OCI-LY7 (cell line): ENCODE measurements at regions not wholly inside any gene's neighbourhood (a gene's known extent, or its start where the extent isn't known, plus 50 kb on each side); places are given as distances from the start of the nearest gene placed in this dataset.
A peak's percentile ranks its signal among the peaks of the same experiment; 100 is the strongest.

Experiments
- BruUV-seq: library from RNA; stranded (reverse); fragments of 400-500 nt; replicated peaks from 2 replicates; lab custom pipeline; 2021; lab: Mats Ljungman, UMichigan
- CTCF ChIA-PET: fragments of 300-600 bp; sonication (Branson Sonifier 250); formaldehyde crosslinking; loops from one replicate; lab custom pipeline; 2022; ENCODE audit warnings: antibody characterized with exemption; ENCODE audit not compliant: unreplicated experiment; lab: Charles Lee
- POLR2A ChIA-PET: fragments of 300-600 bp; sonication (Branson Sonifier 250); formaldehyde crosslinking; loops from one replicate; lab custom pipeline; 2022; ENCODE audit warnings: antibody characterized with exemption; lab: Charles Lee
- DNase-seq: peaks from one replicate; pipeline ENCODE4 v3.0.0-alpha.2; 2015; ENCODE audit warnings: low spot score
- H2AFZ ChIP-seq: fragments of 200-600 bp; sonication (generic), shearing (Covaris generic); 2 replicates; pipeline ENCODE4 v1.6.1; 2014; ENCODE audit warnings: mild to moderate bottlenecking, antibody characterized with exemption, low read length, moderate library complexity
- H3K27ac ChIP-seq: fragments of 200-600 bp; sonication (generic); 2 replicates; pipeline ENCODE4 v1.5.1; 2014; ENCODE audit warnings: mixed run types, low read depth, mild to moderate bottlenecking, moderate library complexity, low read length, inconsistent platforms; ENCODE audit not compliant: poor library complexity, severe bottlenecking
- H3K36me3 ChIP-seq: fragments of 200-600 bp; sonication (generic); 2 replicates; pipeline ENCODE4 v1.6.1; 2014; ENCODE audit warnings: mild to moderate bottlenecking, antibody characterized with exemption, low read length, moderate library complexity, mixed read lengths; ENCODE audit not compliant: insufficient read depth
- H3K4me1 ChIP-seq: fragments of 200-600 bp; sonication (generic); 2 replicates; pipeline ENCODE4 v1.5.1; 2014; ENCODE audit warnings: mild to moderate bottlenecking, low read length; ENCODE audit not compliant: insufficient read depth, poor library complexity, severe bottlenecking
- H3K4me2 ChIP-seq: fragments of 200-600 bp; sonication (generic); 2 replicates; pipeline ENCODE4 v1.6.1; 2014; ENCODE audit warnings: mild to moderate bottlenecking, low read length
- H3K4me3 ChIP-seq: fragments of 200-600 bp; sonication (generic); 2 replicates; pipeline ENCODE4 v1.5.1; 2014; ENCODE audit warnings: mild to moderate bottlenecking, low read depth, low read length; ENCODE audit not compliant: poor library complexity, severe bottlenecking
- H3K79me2 ChIP-seq: fragments of 200-600 bp; sonication (generic); 2 replicates; pipeline ENCODE4 v1.6.1; 2016; ENCODE audit warnings: low read depth, mild to moderate bottlenecking, low read length, moderate library complexity, mixed read lengths; ENCODE audit not compliant: insufficient read depth
- H3K9me2 ChIP-seq: fragments of 200-600 bp; sonication (generic); 2 replicates; pipeline ENCODE4 v1.6.1; 2016; ENCODE audit warnings: mild to moderate bottlenecking, low read length, mixed read lengths; ENCODE audit not compliant: insufficient read depth
- H3K9me3 ChIP-seq: fragments of 200-600 bp; sonication (generic); 2 replicates; pipeline ENCODE4 v1.6.1; 2014; ENCODE audit warnings: mild to moderate bottlenecking, mixed run types, low read length, mixed read lengths
- H4K20me1 ChIP-seq: fragments of 200-600 bp; sonication (generic); 2 replicates; pipeline ENCODE4 v1.6.1; 2014; ENCODE audit warnings: mild to moderate bottlenecking, antibody characterized with exemption, low read length, moderate library complexity, mixed read lengths; ENCODE audit not compliant: insufficient read depth
- EZH2phosphoT487 ChIP-seq: fragments of 200-600 bp; sonication (generic); IDR thresholded peaks from 2 replicates; pipeline ENCODE4 v1.6.1; 2018; ENCODE audit warnings: low read depth, borderline replicate concordance, mild to moderate bottlenecking, mixed run types, antibody characterized with exemption, low read length, moderate library complexity, mixed read lengths
- intact Hi-C: fragments of 100-400 bp; cut with micrococcal nuclease; formaldehyde crosslinking; loops from one replicate; pipeline ENCODE4 v1.10.0; 2022; ENCODE audit not compliant: unreplicated experiment
- TF ChIP-seq, protein P1 (sequence below): fragments of 200-600 bp; sonication (generic); conservative IDR thresholded peaks from 2 replicates; pipeline ENCODE4 v1.5.1; 2014; ENCODE audit warnings: mild to moderate bottlenecking, antibody characterized with exemption, low read length, moderate library complexity, mixed read lengths

DNA sequence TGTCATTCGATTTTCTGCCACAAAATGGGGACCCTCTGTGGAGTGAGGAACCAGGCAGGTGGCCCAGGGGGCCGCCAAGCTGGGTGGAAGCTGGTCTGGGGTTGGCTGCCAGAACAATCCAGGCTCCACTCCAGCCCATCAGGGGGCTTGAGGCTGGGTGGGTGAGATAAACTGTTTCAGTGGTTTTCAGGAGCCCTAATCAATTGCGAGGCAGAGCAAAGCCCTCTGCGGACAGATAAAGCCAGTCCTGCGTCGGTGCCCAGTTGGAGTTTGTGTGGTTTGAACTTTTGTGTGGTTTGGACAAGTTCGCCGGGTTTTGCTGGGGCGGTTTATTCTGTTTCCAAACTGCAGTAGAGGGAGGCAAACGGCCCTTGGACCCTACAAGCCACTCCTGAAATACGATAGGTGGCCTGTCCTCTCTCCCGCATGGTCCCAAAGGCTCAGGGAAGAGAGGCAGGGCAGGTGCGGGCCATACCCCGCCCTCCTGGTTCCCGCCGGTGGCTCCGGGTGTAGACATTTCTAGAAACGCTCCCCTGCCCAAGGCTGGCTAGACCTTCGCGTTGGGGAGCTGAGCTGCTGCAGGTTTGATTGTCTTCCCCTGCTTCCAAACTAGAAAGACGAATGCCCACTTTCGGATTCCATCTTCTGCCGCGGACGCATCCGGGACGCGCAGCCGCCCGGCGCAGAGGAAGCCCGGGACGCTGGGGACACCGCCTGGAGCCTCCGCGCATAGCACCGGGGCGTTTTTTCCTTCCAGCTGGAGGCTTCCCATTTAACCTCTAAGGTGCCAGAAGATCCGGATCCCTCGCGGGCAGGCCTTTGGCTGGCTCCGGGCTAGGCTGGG lies 169.0 kb upstream of the BCOR start:
- H3K79me2 ChIP-seq, result no peaks in the 10 kb centered on the region
- peak overlapping the region; percentile 93 for H2AFZ ChIP-seq
- DNase-seq, result peak; percentile 62
- no TSS peak for BruUV-seq
- no peak overlapping the region for H3K27ac ChIP-seq
- peaks cover 26% of the 10 kb centered on the region for H3K4me1 ChIP-seq
- H3K4me2 ChIP-seq, result peak overlapping the region; percentile 68
- peak overlapping the region; percentile 58 for H3K4me3 ChIP-seq
- no peaks in the 10 kb centered on the region for H3K9me3 ChIP-seq
- ChIA-PET CTCF (interaction anchor here (0.6 kb wide), 2 partner anchors 49 to 118 kb away, joined by 3 read pairs; no protein-coding TSS in a partner anchor), POLR2A (no interaction called here)
- TF ChIP-seq, protein P1, sequence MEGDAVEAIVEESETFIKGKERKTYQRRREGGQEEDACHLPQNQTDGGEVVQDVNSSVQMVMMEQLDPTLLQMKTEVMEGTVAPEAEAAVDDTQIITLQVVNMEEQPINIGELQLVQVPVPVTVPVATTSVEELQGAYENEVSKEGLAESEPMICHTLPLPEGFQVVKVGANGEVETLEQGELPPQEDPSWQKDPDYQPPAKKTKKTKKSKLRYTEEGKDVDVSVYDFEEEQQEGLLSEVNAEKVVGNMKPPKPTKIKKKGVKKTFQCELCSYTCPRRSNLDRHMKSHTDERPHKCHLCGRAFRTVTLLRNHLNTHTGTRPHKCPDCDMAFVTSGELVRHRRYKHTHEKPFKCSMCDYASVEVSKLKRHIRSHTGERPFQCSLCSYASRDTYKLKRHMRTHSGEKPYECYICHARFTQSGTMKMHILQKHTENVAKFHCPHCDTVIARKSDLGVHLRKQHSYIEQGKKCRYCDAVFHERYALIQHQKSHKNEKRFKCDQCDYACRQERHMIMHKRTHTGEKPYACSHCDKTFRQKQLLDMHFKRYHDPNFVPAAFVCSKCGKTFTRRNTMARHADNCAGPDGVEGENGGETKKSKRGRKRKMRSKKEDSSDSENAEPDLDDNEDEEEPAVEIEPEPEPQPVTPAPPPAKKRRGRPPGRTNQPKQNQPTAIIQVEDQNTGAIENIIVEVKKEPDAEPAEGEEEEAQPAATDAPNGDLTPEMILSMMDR, result peak; percentile 71
- no peak for TF ChIP-seq EZH2phosphoT487
- H3K36me3 ChIP-seq, result no peaks in the 10 kb centered on the region
- intact Hi-C loops, result loop anchor here (2.0 kb wide), 1 partner anchor 92 kb away; no protein-coding TSS in a partner anchor
- no peaks in the 10 kb centered on the region for H4K20me1 ChIP-seq
- H3K9me2 ChIP-seq, result no peaks in the 10 kb centered on the region

GRCh38 chrX:40265936-40266335 lies 168.2 kb upstream of the BCOR start:
- no peak overlapping the region for H3K4me2 ChIP-seq
- TF ChIP-seq EZH2phosphoT487, result no peak
- TF ChIP-seq, protein P1, result no peak
- H4K20me1 ChIP-seq, result no peaks in the 10 kb centered on the region
- H3K4me1 ChIP-seq, result peaks cover 26% of the 10 kb centered on the region
- no peak overlapping the region for H3K27ac ChIP-seq
- H2AFZ ChIP-seq, result 0 out of 2 replicates have a peak overlapping the region, but pooled peaks have one; percentile 19
- intact Hi-C loops, result loop anchor here (2.0 kb wide), 1 partner anchor 91 kb away; no protein-coding TSS in a partner anchor
- no peaks in the 10 kb centered on the region for H3K9me3 ChIP-seq
- ChIA-PET POLR2A (interaction anchor here (0.6 kb wide), 1 partner anchor 40 kb away, joined by 6 read pairs; no protein-coding TSS in a partner anchor), CTCF (no interaction called here)
- H3K9me2 ChIP-seq, result no peaks in the 10 kb centered on the region
- DNase-seq, result no peak
- no peaks in the 10 kb centered on the region for H3K79me2 ChIP-seq
- H3K4me3 ChIP-seq, result no peak overlapping the region
- no TSS peak for BruUV-seq
- H3K36me3 ChIP-seq, result no peaks in the 10 kb centered on the region
